ENCODE measurements at regions not wholly inside any gene's neighbourhood (a gene's known extent, or its start where the extent isn't known, plus 50 kb on each side); places are given as distances from the start of the nearest gene placed in this dataset.

- H3K4me1 ChIP-seq (ENCODE audit: control insufficient read depth, insufficient read depth, low read length), result no peaks in the 10 kb centered on the region
- H3K27me3 ChIP-seq (ENCODE audit: control insufficient read depth, insufficient read depth, low read length), result no peaks in the 10 kb centered on the region; the same call in 1 of the 2 replicates
- H3K4me3 ChIP-seq (ENCODE audit: low read depth, low read length), result no peak overlapping the region
- H3K9me3 ChIP-seq (ENCODE audit: control insufficient read depth, insufficient read depth, low read depth, low read length), result no peaks in the 10 kb centered on the region
- H3K9ac ChIP-seq (ENCODE audit: low read length), result no peak overlapping the region
- H3K36me3 ChIP-seq (ENCODE audit: control insufficient read depth, insufficient read depth, low read length), result no peaks in the 10 kb centered on the region
- no peak overlapping the region for H3K27ac ChIP-seq (ENCODE audit: low read depth, low read length)
Measured at GRCh38 chr2:117720765-117721164, 93.7 kb upstream of the DDX18 start.

GRCh38 chr2:117723483-117723882, 91.0 kb upstream of the DDX18 start:
- Histone ChIP-seq H3K9me3 (ENCODE audit: control insufficient read depth, insufficient read depth, low read depth, low read length) (no peaks in the 10 kb centered on the region), H3K27ac (ENCODE audit: low read depth, low read length) (no peak overlapping the region), H3K9ac (ENCODE audit: low read length) (no peak overlapping the region), H3K4me1 (ENCODE audit: control insufficient read depth, insufficient read depth, low read length) (no peaks in the 10 kb centered on the region), H3K27me3 (ENCODE audit: control insufficient read depth, insufficient read depth, low read length) (no peaks in the 10 kb centered on the region; the same call in 1 of the 2 replicates), H3K4me3 (ENCODE audit: low read depth, low read length) (no peak overlapping the region), H3K36me3 (ENCODE audit: control insufficient read depth, insufficient read depth, low read length) (no peaks in the 10 kb centered on the region)

DNA sequence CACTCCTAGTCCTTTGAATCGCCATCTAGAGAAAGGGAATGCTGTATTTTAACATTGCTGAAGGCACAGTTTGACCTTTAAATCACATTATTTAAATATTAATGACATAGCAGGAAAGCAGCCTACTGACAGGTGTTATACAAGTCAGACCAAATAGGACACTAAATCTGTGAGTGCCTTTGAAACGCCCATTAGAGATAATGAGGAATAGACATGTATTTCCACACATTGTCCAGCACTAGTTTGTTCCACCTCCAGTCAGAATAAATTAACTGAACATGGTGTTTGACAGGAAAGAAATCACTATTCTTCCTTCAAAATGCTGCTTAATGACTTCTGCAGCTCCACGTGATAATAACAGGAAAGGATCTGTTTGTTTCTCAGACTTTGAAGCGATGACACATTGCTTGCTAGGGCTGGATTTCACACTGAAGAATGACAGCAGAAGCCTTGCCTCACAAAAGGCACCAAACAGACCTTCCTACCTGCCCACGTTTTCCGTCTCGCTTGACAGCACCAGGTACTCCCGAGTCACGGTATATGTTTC, 90.5 kb upstream of the DDX18 start:
- no peak overlapping the region for H3K9ac ChIP-seq (ENCODE audit: low read length)
- H3K4me1 ChIP-seq (ENCODE audit: control insufficient read depth, insufficient read depth, low read length), result no peaks in the 10 kb centered on the region
- H3K9me3 ChIP-seq (ENCODE audit: control insufficient read depth, insufficient read depth, low read depth, low read length), result no peaks in the 10 kb centered on the region
- no peaks in the 10 kb centered on the region for H3K36me3 ChIP-seq (ENCODE audit: control insufficient read depth, insufficient read depth, low read length)
- no peak overlapping the region for H3K27ac ChIP-seq (ENCODE audit: low read depth, low read length)
- no peak overlapping the region for H3K4me3 ChIP-seq (ENCODE audit: low read depth, low read length)
- no peaks in the 10 kb centered on the region for H3K27me3 ChIP-seq (ENCODE audit: control insufficient read depth, insufficient read depth, low read length)

- Histone ChIP-seq H3K27ac (ENCODE audit: low read depth, low read length) (no peak overlapping the region), H3K9ac (ENCODE audit: low read length) (no peak overlapping the region), H3K27me3 (ENCODE audit: control insufficient read depth, insufficient read depth, low read length) (no peaks in the 10 kb centered on the region), H3K4me3 (ENCODE audit: low read depth, low read length) (no peak overlapping the region), H3K36me3 (ENCODE audit: control insufficient read depth, insufficient read depth, low read length) (no peaks in the 10 kb centered on the region), H3K9me3 (ENCODE audit: control insufficient read depth, insufficient read depth, low read depth, low read length) (no peaks in the 10 kb centered on the region), H3K4me1 (ENCODE audit: control insufficient read depth, insufficient read depth, low read length) (no peaks in the 10 kb centered on the region)
Measured at GRCh38 chr2:117726747-117727146, 87.7 kb upstream of the DDX18 start.

GRCh38 chr2:117737846-117738245, 76.6 kb upstream of the DDX18 start:
- Histone ChIP-seq H3K36me3 (ENCODE audit: control insufficient read depth, insufficient read depth, low read length) (no peaks in the 10 kb centered on the region), H3K4me3 (ENCODE audit: low read depth, low read length) (no peak overlapping the region), H3K27ac (ENCODE audit: low read depth, low read length) (no peak overlapping the region), H3K27me3 (ENCODE audit: control insufficient read depth, insufficient read depth, low read length) (no peaks in the 10 kb centered on the region), H3K9me3 (ENCODE audit: control insufficient read depth, insufficient read depth, low read depth, low read length) (no peaks in the 10 kb centered on the region), H3K4me1 (ENCODE audit: control insufficient read depth, insufficient read depth, low read length) (no peaks in the 10 kb centered on the region), H3K9ac (ENCODE audit: low read length) (no peak overlapping the region)

DNA sequence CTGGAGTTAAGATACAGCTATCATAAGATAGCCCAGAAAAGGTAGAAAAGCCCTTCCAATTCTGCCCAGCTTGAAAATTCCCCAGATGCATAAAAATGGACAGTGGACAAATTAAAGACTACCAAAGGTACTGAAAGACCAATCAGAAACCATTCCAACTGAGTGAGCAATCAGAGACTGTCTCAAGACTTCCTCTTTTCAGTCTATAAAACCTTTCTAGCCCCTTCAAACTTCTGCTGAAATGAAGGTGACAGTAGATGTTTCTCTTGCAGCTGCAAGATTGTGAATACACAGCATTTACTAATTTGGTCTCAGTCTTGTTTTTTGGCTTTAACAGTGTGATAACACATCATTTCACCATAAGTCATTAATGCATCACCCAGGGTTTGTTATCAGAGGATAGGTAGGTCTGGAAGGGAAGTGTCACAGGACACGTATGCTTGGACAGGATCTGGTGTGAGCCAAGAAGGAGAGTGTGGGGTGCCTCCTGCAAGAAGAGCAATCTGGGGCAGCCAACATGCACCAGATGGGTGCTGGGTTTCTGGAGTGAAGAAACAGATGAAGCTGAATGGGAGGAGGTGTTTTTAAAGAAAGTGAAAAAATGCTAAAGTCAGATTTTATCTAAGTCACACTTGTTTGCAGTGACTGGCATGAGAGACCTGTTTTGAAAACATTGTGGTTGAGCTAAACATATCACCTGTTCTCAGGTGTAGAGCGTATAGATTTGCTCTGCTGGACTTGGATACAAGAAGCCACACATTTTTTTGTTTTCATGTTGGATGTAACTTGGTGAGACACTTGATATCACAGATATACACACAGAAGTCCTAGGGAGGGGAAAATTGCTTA, 75.3 kb upstream of the DDX18 start:
- H3K4me1 ChIP-seq (ENCODE audit: control insufficient read depth, insufficient read depth, low read length), result no peaks in the 10 kb centered on the region
- no peak overlapping the region for H3K9ac ChIP-seq (ENCODE audit: low read length)
- H3K27me3 ChIP-seq (ENCODE audit: control insufficient read depth, insufficient read depth, low read length), result no peaks in the 10 kb centered on the region
- H3K27ac ChIP-seq (ENCODE audit: low read depth, low read length), result no peak overlapping the region
- no peaks in the 10 kb centered on the region for H3K9me3 ChIP-seq (ENCODE audit: control insufficient read depth, insufficient read depth, low read depth, low read length)
- H3K4me3 ChIP-seq (ENCODE audit: low read depth, low read length), result no peak overlapping the region
- H3K36me3 ChIP-seq (ENCODE audit: control insufficient read depth, insufficient read depth, low read length), result no peaks in the 10 kb centered on the region

DNA sequence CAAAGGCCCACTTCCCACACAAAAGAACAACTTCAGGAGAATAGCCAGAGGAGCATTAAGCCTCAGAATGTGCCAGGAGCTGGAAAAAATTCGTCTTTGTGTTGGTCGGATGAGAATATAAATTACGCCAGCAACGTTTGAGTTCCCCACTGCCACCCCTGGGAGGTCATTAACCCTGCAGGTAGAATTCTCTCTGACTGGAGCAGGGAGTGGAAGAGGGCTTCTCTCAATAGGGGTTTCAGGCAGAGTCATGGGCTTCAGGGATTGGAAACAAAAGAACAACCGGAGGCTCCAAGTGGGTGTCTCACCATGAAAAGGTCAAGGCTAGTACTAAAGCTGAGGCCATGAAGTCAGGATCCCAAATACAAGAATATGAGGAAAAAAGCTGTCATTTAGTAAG, 69.0 kb upstream of the DDX18 start:
- no peaks in the 10 kb centered on the region for H3K9me3 ChIP-seq (ENCODE audit: control insufficient read depth, insufficient read depth, low read depth, low read length)
- no peaks in the 10 kb centered on the region for H3K27me3 ChIP-seq (ENCODE audit: control insufficient read depth, insufficient read depth, low read length)
- H3K4me1 ChIP-seq (ENCODE audit: control insufficient read depth, insufficient read depth, low read length), result no peaks in the 10 kb centered on the region
- H3K4me3 ChIP-seq (ENCODE audit: low read depth, low read length), result no peak overlapping the region
- no peak overlapping the region for H3K9ac ChIP-seq (ENCODE audit: low read length)
- H3K27ac ChIP-seq (ENCODE audit: low read depth, low read length), result no peak overlapping the region
- H3K36me3 ChIP-seq (ENCODE audit: control insufficient read depth, insufficient read depth, low read length), result no peaks in the 10 kb centered on the region

- Histone ChIP-seq H3K4me3 (ENCODE audit: low read depth, low read length) (no peak overlapping the region), H3K27ac (ENCODE audit: low read depth, low read length) (no peak overlapping the region), H3K9me3 (ENCODE audit: control insufficient read depth, insufficient read depth, low read depth, low read length) (no peaks in the 10 kb centered on the region), H3K36me3 (ENCODE audit: control insufficient read depth, insufficient read depth, low read length) (no peaks in the 10 kb centered on the region), H3K4me1 (ENCODE audit: control insufficient read depth, insufficient read depth, low read length) (no peaks in the 10 kb centered on the region), H3K27me3 (ENCODE audit: control insufficient read depth, insufficient read depth, low read length) (no peaks in the 10 kb centered on the region), H3K9ac (ENCODE audit: low read length) (no peak overlapping the region)
Measured at GRCh38 chr2:117755768-117756167, 58.7 kb upstream of the DDX18 start.

DNA sequence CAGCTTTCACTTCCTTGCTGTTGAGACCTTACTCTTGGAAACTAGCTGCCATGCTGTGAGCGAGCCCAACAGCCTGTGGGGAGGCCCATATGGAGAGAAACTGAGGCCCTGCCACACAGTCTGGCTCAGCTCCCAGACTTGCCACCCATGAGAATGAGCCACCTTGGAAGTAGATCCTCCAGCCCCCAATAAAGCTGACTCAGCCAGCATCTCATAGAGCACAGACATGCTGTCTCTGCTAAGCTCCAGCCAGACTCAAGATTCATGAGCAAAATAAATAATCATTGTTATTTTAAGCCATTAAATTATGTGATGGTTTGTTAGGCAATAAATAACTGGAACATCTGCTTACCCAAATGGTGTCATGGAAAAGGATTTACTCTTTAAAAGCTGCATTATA, 53.6 kb upstream of the DDX18 start:
- Histone ChIP-seq H3K9ac (ENCODE audit: low read length) (no peak overlapping the region), H3K4me1 (ENCODE audit: control insufficient read depth, insufficient read depth, low read length) (no peaks in the 10 kb centered on the region), H3K27me3 (ENCODE audit: control insufficient read depth, insufficient read depth, low read length) (no peaks in the 10 kb centered on the region), H3K36me3 (ENCODE audit: control insufficient read depth, insufficient read depth, low read length) (no peaks in the 10 kb centered on the region), H3K4me3 (ENCODE audit: low read depth, low read length) (no peak overlapping the region), H3K9me3 (ENCODE audit: control insufficient read depth, insufficient read depth, low read depth, low read length) (no peaks in the 10 kb centered on the region), H3K27ac (ENCODE audit: low read depth, low read length) (no peak overlapping the region)

DNA sequence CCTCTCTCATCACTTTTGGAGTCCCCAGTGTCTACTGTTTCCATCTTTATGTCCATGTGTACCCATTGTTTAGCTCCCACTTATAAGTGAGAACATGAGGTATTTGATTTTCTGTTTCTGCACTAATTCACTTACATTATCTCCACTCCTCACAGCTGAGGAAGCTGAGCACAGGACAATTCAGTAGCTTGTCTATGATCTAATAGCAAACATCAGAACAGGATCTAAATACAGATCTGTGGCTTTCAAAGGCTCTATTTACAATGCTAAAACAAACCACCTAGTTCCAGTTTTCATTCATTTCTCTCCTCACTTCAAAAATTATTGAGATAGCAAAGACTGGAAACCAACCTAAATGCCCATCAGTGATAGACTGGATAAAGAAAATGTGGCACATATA, 52.0 kb upstream of the DDX18 start:
- Histone ChIP-seq H3K27me3 (ENCODE audit: control insufficient read depth, insufficient read depth, low read length) (no peaks in the 10 kb centered on the region), H3K4me1 (ENCODE audit: control insufficient read depth, insufficient read depth, low read length) (no peaks in the 10 kb centered on the region), H3K9ac (ENCODE audit: low read length) (no peak overlapping the region), H3K9me3 (ENCODE audit: control insufficient read depth, insufficient read depth, low read depth, low read length) (no peaks in the 10 kb centered on the region), H3K4me3 (ENCODE audit: low read depth, low read length) (no peak overlapping the region), H3K36me3 (ENCODE audit: control insufficient read depth, insufficient read depth, low read length) (no peaks in the 10 kb centered on the region), H3K27ac (ENCODE audit: low read depth, low read length) (no peak overlapping the region)

DNA sequence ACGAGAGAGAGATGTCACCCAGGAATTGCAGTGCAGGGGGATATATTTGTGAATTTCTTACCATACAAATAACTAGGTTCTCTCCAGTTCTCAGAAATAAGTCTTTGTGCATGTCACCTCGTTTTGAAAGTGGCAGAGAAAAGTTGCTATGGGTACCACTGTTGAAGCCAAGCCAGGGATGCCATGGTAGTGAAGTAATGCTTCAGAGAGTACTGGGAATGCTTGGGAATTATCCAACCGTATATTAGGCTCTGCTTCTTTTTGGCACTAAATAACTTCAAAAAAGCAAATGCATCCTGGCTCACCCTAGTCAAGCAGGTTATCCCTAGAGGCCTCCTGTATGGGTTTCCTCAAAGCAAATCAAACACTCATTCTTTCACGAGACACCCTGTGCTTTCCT, 50.7 kb upstream of the DDX18 start:
- Histone ChIP-seq H3K27me3 (ENCODE audit: control insufficient read depth, insufficient read depth, low read length) (no peaks in the 10 kb centered on the region), H3K4me1 (ENCODE audit: control insufficient read depth, insufficient read depth, low read length) (no peaks in the 10 kb centered on the region), H3K27ac (ENCODE audit: low read depth, low read length) (no peak overlapping the region)

More for the DNA sequence above, 50.7 kb upstream of the DDX18 start:
- H3K9me3 ChIP-seq (ENCODE audit: control insufficient read depth, insufficient read depth, low read depth, low read length), result no peaks in the 10 kb centered on the region
- no peak overlapping the region for H3K4me3 ChIP-seq (ENCODE audit: low read depth, low read length)
- no peaks in the 10 kb centered on the region for H3K36me3 ChIP-seq (ENCODE audit: control insufficient read depth, insufficient read depth, low read length)
- H3K9ac ChIP-seq (ENCODE audit: low read length), result no peak overlapping the region

All from HUES6 (cell line).